GM13977 (cell line): ENCODE measurements at regions not wholly inside any gene's neighbourhood (a gene's known extent, or its start where the extent isn't known, plus 50 kb on each side); places are given as distances from the start of the nearest gene placed in this dataset.

Experiments used
- DNase-seq: peaks from one replicate; pipeline ENCODE4 v3.0.0; 2012; ENCODE audit warnings: low spot score
- in situ Hi-C: fragments of 300-500 bp; cut with MboI; formaldehyde crosslinking; loops from one replicate; pipeline ENCODE4 v1.12.0; 2022; ENCODE audit warnings: low sequenced_read_pairs, low pct_unique_long_range_greater_than_20kb, mixed read lengths, inconsistent platforms; ENCODE audit not compliant: unreplicated experiment
- TF ChIP-seq, protein P1 (sequence below): IDR thresholded peaks from 2 replicates; pipeline ENCODE4 v1.5.1; 2012; ENCODE audit warnings: mild to moderate bottlenecking, control low read depth; ENCODE audit not compliant: insufficient read depth; ENCODE audit errors: extremely low read depth, missing control alignments

DNA sequence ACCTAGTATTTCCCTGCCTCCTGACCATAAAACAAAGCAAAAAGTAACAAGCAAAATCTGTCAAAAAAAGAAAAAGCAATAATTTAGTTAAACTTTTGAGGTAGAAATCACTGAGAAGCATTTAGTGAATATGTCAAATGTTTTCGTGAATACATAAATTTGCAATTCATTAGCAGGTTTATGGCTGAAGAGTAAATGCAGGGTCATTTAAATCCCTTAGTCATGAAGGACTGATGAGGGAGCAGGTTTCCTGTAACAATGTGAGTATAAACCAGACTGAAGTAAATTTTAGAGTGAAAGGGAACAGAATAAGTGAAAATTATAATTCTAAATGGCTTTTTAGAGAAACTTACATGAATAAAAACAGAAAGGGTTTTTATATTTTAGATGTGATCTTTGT is 313.5 kb upstream of the MANEA start:
- in situ Hi-C loops = no loop called here
- DNase-seq = no peak
- TF ChIP-seq, protein P1, sequence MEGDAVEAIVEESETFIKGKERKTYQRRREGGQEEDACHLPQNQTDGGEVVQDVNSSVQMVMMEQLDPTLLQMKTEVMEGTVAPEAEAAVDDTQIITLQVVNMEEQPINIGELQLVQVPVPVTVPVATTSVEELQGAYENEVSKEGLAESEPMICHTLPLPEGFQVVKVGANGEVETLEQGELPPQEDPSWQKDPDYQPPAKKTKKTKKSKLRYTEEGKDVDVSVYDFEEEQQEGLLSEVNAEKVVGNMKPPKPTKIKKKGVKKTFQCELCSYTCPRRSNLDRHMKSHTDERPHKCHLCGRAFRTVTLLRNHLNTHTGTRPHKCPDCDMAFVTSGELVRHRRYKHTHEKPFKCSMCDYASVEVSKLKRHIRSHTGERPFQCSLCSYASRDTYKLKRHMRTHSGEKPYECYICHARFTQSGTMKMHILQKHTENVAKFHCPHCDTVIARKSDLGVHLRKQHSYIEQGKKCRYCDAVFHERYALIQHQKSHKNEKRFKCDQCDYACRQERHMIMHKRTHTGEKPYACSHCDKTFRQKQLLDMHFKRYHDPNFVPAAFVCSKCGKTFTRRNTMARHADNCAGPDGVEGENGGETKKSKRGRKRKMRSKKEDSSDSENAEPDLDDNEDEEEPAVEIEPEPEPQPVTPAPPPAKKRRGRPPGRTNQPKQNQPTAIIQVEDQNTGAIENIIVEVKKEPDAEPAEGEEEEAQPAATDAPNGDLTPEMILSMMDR = no peak

DNA sequence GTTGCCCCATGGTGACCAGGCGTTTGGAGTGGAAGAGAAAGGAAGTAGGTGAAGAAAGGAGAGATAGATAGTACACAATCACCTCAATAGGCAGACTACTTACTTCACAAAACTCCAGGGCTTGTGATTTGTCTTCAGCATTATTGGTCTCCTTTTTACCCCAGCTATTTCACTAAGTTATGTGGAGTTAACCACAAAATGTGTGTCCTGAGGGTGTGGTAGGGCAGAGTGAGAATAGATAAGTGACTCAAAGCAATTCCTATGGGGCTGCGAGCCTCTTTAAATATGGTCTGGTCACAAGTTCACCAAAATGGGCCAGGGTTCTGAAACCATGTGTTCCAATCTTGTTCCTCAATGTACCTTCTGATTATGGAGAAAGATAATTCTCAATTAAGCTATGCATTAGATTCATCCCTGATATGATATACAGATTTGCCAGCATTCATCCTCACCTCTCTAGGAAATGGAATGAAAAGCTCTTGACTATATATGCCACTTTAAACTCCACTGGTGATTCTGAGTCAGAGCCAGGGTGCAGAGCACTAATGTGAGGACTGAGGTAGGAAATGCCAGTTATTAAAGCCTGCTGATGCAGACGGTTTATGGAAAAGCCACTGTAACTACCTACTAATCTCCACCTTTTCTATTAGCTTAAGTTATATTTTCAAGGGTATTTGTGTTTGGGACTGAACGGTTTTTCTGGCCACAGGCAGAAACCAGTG is 310.6 kb upstream of the MANEA start:
- in situ Hi-C loops = no loop called here
- no peak for DNase-seq
- TF ChIP-seq, protein P1 = no peak

GRCh38 chr6:95274686-95275235 is 302.6 kb upstream of the MANEA start:
- TF ChIP-seq, protein P1 = no peak
- in situ Hi-C loops = no loop called here
- no peak for DNase-seq

- TF ChIP-seq, protein P1 = no peak
- DNase-seq = no peak
- in situ Hi-C loops = no loop called here
Measured at GRCh38 chr6:95279616-95280015, 297.7 kb upstream of the MANEA start.

DNA sequence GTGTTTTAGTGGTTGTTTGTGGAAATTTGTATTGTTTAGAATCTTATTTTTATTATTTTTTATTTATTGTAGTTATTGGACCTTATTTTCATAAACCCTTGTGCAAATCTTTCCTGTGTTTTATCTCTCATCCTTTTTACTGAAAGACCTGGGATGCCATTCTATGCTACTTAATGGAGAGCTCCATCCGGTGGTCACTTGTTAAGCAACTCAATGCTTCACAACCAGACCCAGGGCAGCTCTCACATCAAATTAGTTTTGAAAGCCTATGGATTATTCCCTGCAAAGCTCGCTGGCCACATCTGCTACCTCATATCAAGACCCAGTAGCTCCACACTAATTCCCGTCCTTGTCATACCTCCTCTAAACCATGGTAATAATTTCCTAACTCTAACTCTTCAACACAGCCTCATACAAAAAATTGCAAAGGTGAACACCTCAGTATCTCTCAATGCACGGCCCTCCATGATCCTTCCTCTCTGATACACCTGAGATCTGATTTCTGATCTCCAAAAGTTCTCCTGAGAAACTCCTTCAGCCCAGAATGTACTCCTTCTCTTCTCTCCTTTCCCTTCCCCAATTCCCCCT is 296.6 kb upstream of the MANEA start:
- in situ Hi-C loops = no loop called here
- TF ChIP-seq, protein P1 = no peak
- DNase-seq = no peak

DNA sequence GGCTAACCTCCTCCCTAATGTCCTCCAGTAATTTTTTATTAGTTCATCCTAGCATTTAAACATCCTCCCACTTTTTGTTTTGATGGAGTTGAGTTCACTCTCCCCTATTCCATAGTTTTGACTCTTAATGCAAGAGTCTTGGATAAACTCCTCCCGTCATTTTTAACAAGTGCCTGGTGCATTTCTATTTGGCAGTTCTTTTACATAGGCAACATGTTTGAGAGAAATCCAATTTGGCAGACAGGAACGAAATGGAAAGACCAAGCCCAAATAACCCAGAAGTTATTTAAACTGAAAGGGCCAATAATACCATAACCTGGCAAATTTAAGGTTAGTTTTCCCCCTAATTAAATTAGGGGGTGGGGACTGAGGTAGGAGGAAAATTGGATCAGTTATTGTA is 291.5 kb upstream of the MANEA start:
- TF ChIP-seq, protein P1 = no peak
- DNase-seq = no peak
- in situ Hi-C loops = no loop called here
